HCT116 (cell line): ENCODE measurements at regions not wholly inside any gene's neighbourhood (a gene's known extent, or its start where the extent isn't known, plus 50 kb on each side); places are given as distances from the start of the nearest gene placed in this dataset.

Source experiments
- EZH2 ChIP-seq: fragments of 200-600 bp; sonication (generic); IDR thresholded peaks from 2 replicates; pipeline ENCODE4 v1.6.1; 2017; ENCODE audit warnings: antibody characterized with exemption, mixed run types
- REST ChIP-seq: IDR thresholded peaks from 2 replicates; pipeline ENCODE4 v1.6.1; 2012; ENCODE audit warnings: low read depth

GRCh38 chr2:167822690-167823465 lies 424.5 kb downstream of the STK39 start:
- no peak for TF ChIP-seq EZH2
- no peak for TF ChIP-seq REST
